Neural progenitor cell (in vitro differentiated cells): ENCODE measurements at regions not wholly inside any gene's neighbourhood (a gene's known extent, or its start where the extent isn't known, plus 50 kb on each side); places are given as distances from the start of the nearest gene placed in this dataset.

Experiments
- EZH2phosphoT487 ChIP-seq: fragments of 200-600 bp; sonication (generic); IDR thresholded peaks from 2 replicates; pipeline ENCODE4 v1.6.1; 2017; ENCODE audit warnings: antibody characterized with exemption
- TF ChIP-seq, protein P1 (sequence below): fragments of 200-600 bp; sonication (generic); IDR thresholded peaks from 2 replicates; pipeline ENCODE4 v1.5.1; 2017; ENCODE audit warnings: antibody characterized with exemption, mild to moderate bottlenecking

GRCh38 chr9:119533504-119533903 lies 164.3 kb upstream of the BRINP1 start:
- TF ChIP-seq, protein P1, sequence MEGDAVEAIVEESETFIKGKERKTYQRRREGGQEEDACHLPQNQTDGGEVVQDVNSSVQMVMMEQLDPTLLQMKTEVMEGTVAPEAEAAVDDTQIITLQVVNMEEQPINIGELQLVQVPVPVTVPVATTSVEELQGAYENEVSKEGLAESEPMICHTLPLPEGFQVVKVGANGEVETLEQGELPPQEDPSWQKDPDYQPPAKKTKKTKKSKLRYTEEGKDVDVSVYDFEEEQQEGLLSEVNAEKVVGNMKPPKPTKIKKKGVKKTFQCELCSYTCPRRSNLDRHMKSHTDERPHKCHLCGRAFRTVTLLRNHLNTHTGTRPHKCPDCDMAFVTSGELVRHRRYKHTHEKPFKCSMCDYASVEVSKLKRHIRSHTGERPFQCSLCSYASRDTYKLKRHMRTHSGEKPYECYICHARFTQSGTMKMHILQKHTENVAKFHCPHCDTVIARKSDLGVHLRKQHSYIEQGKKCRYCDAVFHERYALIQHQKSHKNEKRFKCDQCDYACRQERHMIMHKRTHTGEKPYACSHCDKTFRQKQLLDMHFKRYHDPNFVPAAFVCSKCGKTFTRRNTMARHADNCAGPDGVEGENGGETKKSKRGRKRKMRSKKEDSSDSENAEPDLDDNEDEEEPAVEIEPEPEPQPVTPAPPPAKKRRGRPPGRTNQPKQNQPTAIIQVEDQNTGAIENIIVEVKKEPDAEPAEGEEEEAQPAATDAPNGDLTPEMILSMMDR: no peak
- no peak for TF ChIP-seq EZH2phosphoT487
